GM23338 (cell line): ENCODE measurements at regions not wholly inside any gene's neighbourhood (a gene's known extent, or its start where the extent isn't known, plus 50 kb on each side); places are given as distances from the start of the nearest gene placed in this dataset.

Experiments used
- ATAC-seq: fragments of 200-7000 bp; cut with Tn5 transposase; 3 replicates; pipeline ENCODE4 v1.9.1; 2020
- DNase-seq: peaks from one replicate; pipeline ENCODE4 v3.0.0-alpha.2; 2015; ENCODE audit warnings: low spot score
- H2AFZ ChIP-seq: fragments of 200-600 bp; sonication (generic); 2 replicates; pipeline ENCODE4 v1.8.0; 2016; ENCODE audit warnings: antibody characterized with exemption, mild to moderate bottlenecking, moderate library complexity
- H3F3A ChIP-seq: fragments of 200-600 bp; sonication (generic); replicated peaks from 2 replicates; pipeline ENCODE4 v1.8.0; 2017; ENCODE audit warnings: antibody characterized with exemption, mixed run types, low read depth
- H3K27ac ChIP-seq: fragments of 200-600 bp; sonication (generic); 2 replicates; pipeline ENCODE4 v1.6.1; 2016; ENCODE audit warnings: low read depth
- H3K27me3 ChIP-seq: fragments of 200-600 bp; sonication (generic); 2 replicates; pipeline ENCODE4 v1.8.0; 2016; ENCODE audit warnings: mild to moderate bottlenecking, mixed run types, moderate library complexity; ENCODE audit not compliant: insufficient read depth
- H3K36me3 ChIP-seq: fragments of 200-600 bp; sonication (generic); 2 replicates; pipeline ENCODE4 v1.8.0; 2016; ENCODE audit warnings: mild to moderate bottlenecking; ENCODE audit not compliant: insufficient read depth
- H3K4me1 ChIP-seq: fragments of 200-600 bp; sonication (generic); 2 replicates; pipeline ENCODE4 v1.8.0; 2016; ENCODE audit warnings: mild to moderate bottlenecking, moderate library complexity; ENCODE audit not compliant: insufficient read depth
- H3K4me2 ChIP-seq: fragments of 200-600 bp; sonication (generic); 2 replicates; pipeline ENCODE4 v1.7.1; 2017; ENCODE audit warnings: mixed run types
- H3K4me3 ChIP-seq: fragments of 200-600 bp; sonication (generic); 2 replicates; pipeline ENCODE4 v1.6.1; 2016; ENCODE audit warnings: mixed run types
- H3K79me2 ChIP-seq: fragments of 200-600 bp; sonication (generic); replicated peaks from 2 replicates; pipeline ENCODE4 v1.8.0; 2017; ENCODE audit warnings: mild to moderate bottlenecking; ENCODE audit not compliant: insufficient read depth
- H3K9me2 ChIP-seq: fragments of 200-600 bp; sonication (generic); 2 replicates; pipeline ENCODE4 v1.8.0; 2017; ENCODE audit not compliant: insufficient read depth
- H4K20me1 ChIP-seq: fragments of 200-600 bp; sonication (generic); replicated peaks from 2 replicates; pipeline ENCODE4 v1.8.0; 2017; ENCODE audit warnings: mild to moderate bottlenecking; ENCODE audit not compliant: insufficient read depth
- H3K27ac Mint-ChIP-seq: 2 replicates; pipeline ENCODE4 v1.8.0; 2020; ENCODE audit warnings: inconsistent platforms, mild to moderate bottlenecking, moderate library complexity, mixed read lengths
- H3K27me3 Mint-ChIP-seq: 3 replicates; pipeline ENCODE4 v1.8.0; 2022; ENCODE audit warnings: low read depth, mild to moderate bottlenecking, moderate library complexity, mixed read lengths, inconsistent platforms; ENCODE audit not compliant: insufficient read depth, poor library complexity
- H3K36me3 Mint-ChIP-seq: 3 replicates; pipeline ENCODE4 v1.8.0; 2021; ENCODE audit warnings: low read depth, mild to moderate bottlenecking, inconsistent platforms, moderate library complexity, mixed read lengths
- H3K4me1 Mint-ChIP-seq: 3 replicates; pipeline ENCODE4 v1.8.0; 2020; ENCODE audit warnings: mild to moderate bottlenecking, inconsistent platforms, mixed read lengths
- H3K4me3 Mint-ChIP-seq: 3 replicates; pipeline ENCODE4 v1.8.0; 2021; ENCODE audit warnings: moderate library complexity, mild to moderate bottlenecking, inconsistent platforms, mixed read lengths
- H3K9me3 Mint-ChIP-seq: 3 replicates; pipeline ENCODE4 v1.8.0; 2020; ENCODE audit warnings: moderate library complexity, mild to moderate bottlenecking, inconsistent platforms, mixed read lengths
- CREB1 ChIP-seq: fragments of 250-450 bp; sonication (Bioruptor Pico); IDR thresholded peaks from 2 replicates; pipeline ENCODE4 v1.5.0; 2020; ENCODE audit warnings: low read depth, mild to moderate bottlenecking, moderate library complexity
- NANOG ChIP-seq: IDR thresholded peaks from 2 replicates; pipeline ENCODE4 v1.6.1; 2016; ENCODE audit warnings: antibody characterized with exemption, borderline replicate concordance
- REST ChIP-seq: IDR thresholded peaks from one replicate; pipeline ENCODE4 v1.6.1; 2018; ENCODE audit warnings: antibody characterized with exemption; ENCODE audit not compliant: unreplicated experiment
- ZNF462 ChIP-seq: fragments of 250-450 bp; sonication (Bioruptor Pico); IDR thresholded peaks from 2 replicates; pipeline ENCODE4 v1.5.0; 2020; ENCODE audit warnings: mild to moderate bottlenecking, moderate library complexity

- TF ChIP-seq REST (no peak), NANOG (no peak)
Observed at GRCh38 chr9:68627594-68627993, 77.4 kb upstream of the PIP5K1B start (continued).

GRCh38 chr9:68629042-68629441 lies 76.0 kb upstream of the PIP5K1B start:
- DNase-seq, result no peak
- Mint-ChIP-seq H3K36me3 (no peaks in the 10 kb centered on the region), H3K4me1 (peaks cover 5% of the 10 kb centered on the region; the same call in 1 of the 3 replicates), H3K9me3 (no peaks in the 10 kb centered on the region), H3K4me3 (no peak overlapping the region), H3K27ac (no peak overlapping the region), H3K27me3 (peaks cover 1% of the 10 kb centered on the region)
- H3F3A ChIP-seq, result no peaks in the 10 kb centered on the region
- no peaks in the 10 kb centered on the region for H3K27me3 ChIP-seq
- no peak for ATAC-seq
- no peaks in the 10 kb centered on the region for H3K4me1 ChIP-seq
- H3K36me3 ChIP-seq, result no peaks in the 10 kb centered on the region
- TF ChIP-seq ZNF462 (CRISPR knock-in tag) (no peak), CREB1 (CRISPR knock-in tag) (no peak)
- no peaks in the 10 kb centered on the region for H3K79me2 ChIP-seq
- H4K20me1 ChIP-seq, result no peaks in the 10 kb centered on the region
- H2AFZ ChIP-seq, result no peak overlapping the region
- no peak overlapping the region for H3K27ac ChIP-seq
- no peaks in the 10 kb centered on the region for H3K9me2 ChIP-seq
- H3K4me3 ChIP-seq, result no peak overlapping the region
- no peak overlapping the region for H3K4me2 ChIP-seq
